ENCODE measurements at regions not wholly inside any gene's neighbourhood (a gene's known extent, or its start where the extent isn't known, plus 50 kb on each side); places are given as distances from the start of the nearest gene placed in this dataset.

DNA sequence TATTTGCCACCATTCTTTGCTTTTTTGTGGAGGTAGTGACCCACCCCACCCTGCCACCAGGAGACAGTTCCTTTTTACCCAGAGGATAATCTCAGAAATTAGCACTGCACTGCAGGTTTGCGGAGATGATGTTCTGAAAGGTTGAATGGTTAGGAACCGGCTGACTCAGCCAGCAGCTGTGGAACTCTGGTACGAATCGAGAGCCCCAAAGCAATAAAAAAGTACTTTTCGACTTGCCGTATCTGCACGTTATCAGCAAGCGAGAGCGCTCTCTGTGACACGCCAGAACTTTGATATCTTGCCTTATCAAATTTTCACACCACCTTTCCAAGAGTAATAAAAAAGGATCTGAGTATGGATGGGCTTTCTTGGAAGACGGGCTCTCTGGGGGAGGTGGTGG lies 96.3 kb upstream of the EEF2KMT start:
- no peaks in the 10 kb centered on the region for H3K9me3 Mint-ChIP-seq
- no peak overlapping the region for H3K4me3 Mint-ChIP-seq
- no peak overlapping the region for H3K27ac Mint-ChIP-seq
- no peak for DNase-seq (ENCODE audit: low spot score in 2 of 2, unreplicated experiment in 2 of 2)
- peaks cover 2% of the 10 kb centered on the region for H3K4me1 Mint-ChIP-seq
- no peaks in the 10 kb centered on the region for H3K36me3 Mint-ChIP-seq
- TF ChIP-seq, protein P1, sequence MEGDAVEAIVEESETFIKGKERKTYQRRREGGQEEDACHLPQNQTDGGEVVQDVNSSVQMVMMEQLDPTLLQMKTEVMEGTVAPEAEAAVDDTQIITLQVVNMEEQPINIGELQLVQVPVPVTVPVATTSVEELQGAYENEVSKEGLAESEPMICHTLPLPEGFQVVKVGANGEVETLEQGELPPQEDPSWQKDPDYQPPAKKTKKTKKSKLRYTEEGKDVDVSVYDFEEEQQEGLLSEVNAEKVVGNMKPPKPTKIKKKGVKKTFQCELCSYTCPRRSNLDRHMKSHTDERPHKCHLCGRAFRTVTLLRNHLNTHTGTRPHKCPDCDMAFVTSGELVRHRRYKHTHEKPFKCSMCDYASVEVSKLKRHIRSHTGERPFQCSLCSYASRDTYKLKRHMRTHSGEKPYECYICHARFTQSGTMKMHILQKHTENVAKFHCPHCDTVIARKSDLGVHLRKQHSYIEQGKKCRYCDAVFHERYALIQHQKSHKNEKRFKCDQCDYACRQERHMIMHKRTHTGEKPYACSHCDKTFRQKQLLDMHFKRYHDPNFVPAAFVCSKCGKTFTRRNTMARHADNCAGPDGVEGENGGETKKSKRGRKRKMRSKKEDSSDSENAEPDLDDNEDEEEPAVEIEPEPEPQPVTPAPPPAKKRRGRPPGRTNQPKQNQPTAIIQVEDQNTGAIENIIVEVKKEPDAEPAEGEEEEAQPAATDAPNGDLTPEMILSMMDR (IDR thresholded peaks at IDR 0.05; ENCODE audit: unreplicated experiment) = no peak
- H3K27me3 Mint-ChIP-seq (ENCODE audit: low read depth) = peaks cover 23% of the 10 kb centered on the region

DNA sequence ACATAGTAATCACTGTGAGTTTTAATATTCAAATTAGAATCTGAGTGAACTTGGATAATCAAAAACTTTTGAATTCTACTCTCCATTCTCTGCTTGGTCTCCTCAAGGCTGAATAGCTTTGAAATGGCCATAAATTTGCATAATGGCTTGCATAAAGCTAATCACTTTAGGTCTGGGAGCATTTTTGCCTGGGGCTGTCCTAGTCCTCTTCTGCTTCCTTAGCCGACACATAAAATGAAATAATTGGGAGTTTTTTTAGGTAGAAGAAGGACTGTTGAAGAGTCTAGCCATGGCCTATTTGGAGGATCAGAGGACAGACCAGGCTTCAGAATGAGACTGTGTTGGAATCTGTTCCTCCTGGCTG lies 91.4 kb upstream of the EEF2KMT start:
- H3K36me3 Mint-ChIP-seq = no peaks in the 10 kb centered on the region
- no peak for DNase-seq (ENCODE audit: low spot score in 2 of 2, unreplicated experiment in 2 of 2)
- peaks cover 7% of the 10 kb centered on the region for H3K4me1 Mint-ChIP-seq
- peaks cover 4% of the 10 kb centered on the region for H3K27me3 Mint-ChIP-seq (ENCODE audit: low read depth)
- peak overlapping the region; percentile 77 for H3K27ac Mint-ChIP-seq
- peaks cover 9% of the 10 kb centered on the region for H3K9me3 Mint-ChIP-seq
- TF ChIP-seq, protein P1 (IDR thresholded peaks at IDR 0.05; ENCODE audit: unreplicated experiment) = no peak
- H3K4me3 Mint-ChIP-seq = no peak overlapping the region

DNA sequence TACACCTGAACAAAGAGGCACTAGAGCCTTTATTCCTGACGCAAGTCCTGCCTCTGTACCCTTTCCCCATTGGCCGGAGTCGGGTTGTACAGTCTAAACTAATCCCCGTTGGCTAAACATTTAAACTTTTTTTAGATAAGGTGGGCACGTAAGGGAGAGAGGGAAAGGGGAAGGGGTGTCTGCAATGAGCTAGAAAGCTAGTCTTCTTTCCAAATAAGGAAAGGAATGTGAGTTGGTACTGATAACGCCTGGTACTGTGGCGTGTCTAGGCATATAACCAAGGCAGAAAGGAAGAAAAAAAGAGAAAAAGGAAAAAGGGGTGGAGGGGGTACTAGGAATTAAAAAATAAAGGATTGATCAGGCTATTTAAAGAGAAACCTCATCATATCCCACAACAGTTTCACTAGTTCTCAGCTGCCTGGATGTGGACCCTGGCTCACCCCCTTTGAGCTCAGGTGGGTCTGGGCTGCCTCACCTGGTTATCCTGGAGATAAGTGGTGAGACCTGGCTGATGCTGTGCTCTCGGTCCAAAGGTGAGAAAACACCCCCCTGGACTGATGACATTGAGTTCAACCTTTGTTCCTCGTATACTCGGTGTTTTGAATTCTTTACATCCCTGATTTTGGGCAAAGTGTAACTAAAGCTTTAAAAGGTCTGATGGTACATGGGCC lies 90.9 kb upstream of the EEF2KMT start:
- no peak for DNase-seq (ENCODE audit: low spot score in 2 of 2, unreplicated experiment in 2 of 2)
- Mint-ChIP-seq H3K27ac (peak overlapping the region; percentile 88), H3K4me3 (no peak overlapping the region), H3K36me3 (no peaks in the 10 kb centered on the region), H3K27me3 (ENCODE audit: low read depth) (peaks cover 3% of the 10 kb centered on the region), H3K9me3 (peaks cover 9% of the 10 kb centered on the region), H3K4me1 (peaks cover 7% of the 10 kb centered on the region)
- TF ChIP-seq, protein P1 (IDR thresholded peaks at IDR 0.05; ENCODE audit: unreplicated experiment) = no peak

DNA sequence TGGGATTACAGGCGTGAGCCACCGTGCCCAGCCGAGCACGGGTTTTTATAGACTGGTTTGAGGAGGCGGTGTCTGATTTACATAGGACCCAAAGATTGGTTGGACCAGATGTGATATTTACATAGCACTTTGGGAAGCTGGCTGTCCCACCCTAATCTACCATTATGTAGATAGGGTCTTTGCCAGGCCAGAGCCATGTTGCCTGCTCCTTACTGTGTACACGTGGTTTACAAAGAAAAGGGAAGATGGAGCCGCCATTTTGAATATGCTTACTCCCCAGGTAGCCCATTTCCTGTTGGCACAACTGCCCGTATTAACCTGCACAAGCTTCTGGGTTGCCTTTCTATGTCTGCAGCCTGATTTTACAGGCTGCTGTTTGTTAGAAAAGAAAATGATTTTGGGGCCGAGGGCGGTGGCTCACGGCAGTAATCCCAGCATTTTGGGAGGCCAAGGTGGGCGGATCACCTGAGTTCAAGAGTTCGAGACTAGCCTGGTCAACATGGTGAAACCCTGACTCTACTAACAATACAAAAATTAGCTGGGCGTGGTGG lies 89.9 kb upstream of the EEF2KMT start:
- TF ChIP-seq, protein P1 (IDR thresholded peaks at IDR 0.05; ENCODE audit: unreplicated experiment) = no peak
- Mint-ChIP-seq H3K36me3 (no peaks in the 10 kb centered on the region), H3K27ac (no peak overlapping the region), H3K27me3 (ENCODE audit: low read depth) (no peaks in the 10 kb centered on the region), H3K4me1 (peaks cover 7% of the 10 kb centered on the region), H3K4me3 (no peak overlapping the region), H3K9me3 (peaks cover 9% of the 10 kb centered on the region)
- no peak for DNase-seq (ENCODE audit: low spot score in 2 of 2, unreplicated experiment in 2 of 2)

DNA sequence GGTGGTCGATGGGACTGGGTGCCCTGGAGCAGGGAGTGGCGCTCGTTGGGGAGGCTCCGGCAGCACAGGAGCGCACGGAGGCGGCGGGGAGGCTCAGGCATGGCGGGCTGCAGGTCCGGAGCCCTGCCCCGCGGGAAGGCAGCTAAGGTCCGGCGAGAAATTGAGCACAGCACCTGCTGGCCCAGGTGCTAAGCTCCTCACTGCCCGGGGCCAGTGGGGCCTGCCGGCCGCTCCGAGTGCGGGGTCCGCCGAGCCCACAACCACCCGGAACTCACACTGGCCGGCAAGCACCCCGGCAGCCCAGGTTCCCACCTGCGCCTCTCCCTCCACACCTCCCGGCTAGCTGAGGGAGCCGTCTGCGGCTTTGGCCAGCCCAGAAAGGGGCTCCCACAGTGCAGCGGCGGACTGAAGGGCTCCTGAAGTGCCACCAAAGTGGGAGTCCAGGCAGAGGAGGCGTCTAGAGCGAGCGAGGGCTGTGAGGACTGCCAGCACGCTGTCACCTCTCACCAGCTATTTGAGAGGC lies 88.8 kb upstream of the EEF2KMT start:
- peaks cover 7% of the 10 kb centered on the region for H3K4me1 Mint-ChIP-seq
- H3K36me3 Mint-ChIP-seq = no peaks in the 10 kb centered on the region
- DNase-seq (ENCODE audit: low spot score in 2 of 2, unreplicated experiment in 2 of 2) = no peak

More for the DNA sequence above, 88.8 kb upstream of the EEF2KMT start:
- peaks cover 9% of the 10 kb centered on the region for H3K9me3 Mint-ChIP-seq
- TF ChIP-seq, protein P1 (IDR thresholded peaks at IDR 0.05; ENCODE audit: unreplicated experiment) = no peak
- H3K27me3 Mint-ChIP-seq (ENCODE audit: low read depth) = no peaks in the 10 kb centered on the region
- H3K4me3 Mint-ChIP-seq = no peak overlapping the region
- H3K27ac Mint-ChIP-seq = no peak overlapping the region
